ENCODE measurements at regions not wholly inside any gene's neighbourhood (a gene's known extent, or its start where the extent isn't known, plus 50 kb on each side); places are given as distances from the start of the nearest gene placed in this dataset.

DNA sequence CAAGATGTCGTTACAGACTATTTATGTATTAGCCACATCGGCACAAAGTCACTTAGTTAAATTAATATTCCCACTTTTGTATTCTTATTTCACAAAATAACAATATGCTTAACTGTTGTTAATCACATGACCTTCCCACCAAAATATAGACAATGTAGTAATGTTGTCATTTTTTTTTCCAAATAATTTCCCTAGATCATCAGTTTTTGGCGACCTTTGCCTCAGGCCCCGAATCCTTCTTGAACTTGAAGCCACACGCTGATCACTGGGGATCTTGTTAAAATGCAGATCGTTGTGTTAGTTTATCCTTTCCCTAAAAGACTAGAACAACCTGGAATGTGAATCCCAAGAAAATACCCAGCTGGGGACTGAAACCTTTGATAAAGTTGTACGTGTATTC is 497.6 kb downstream of the SUCLG1 start:
- DNase-seq (ENCODE audit: low spot score) (no peak), ATAC-seq (ENCODE audit: low read depth) (no peak)
- TF ChIP-seq, protein P1, sequence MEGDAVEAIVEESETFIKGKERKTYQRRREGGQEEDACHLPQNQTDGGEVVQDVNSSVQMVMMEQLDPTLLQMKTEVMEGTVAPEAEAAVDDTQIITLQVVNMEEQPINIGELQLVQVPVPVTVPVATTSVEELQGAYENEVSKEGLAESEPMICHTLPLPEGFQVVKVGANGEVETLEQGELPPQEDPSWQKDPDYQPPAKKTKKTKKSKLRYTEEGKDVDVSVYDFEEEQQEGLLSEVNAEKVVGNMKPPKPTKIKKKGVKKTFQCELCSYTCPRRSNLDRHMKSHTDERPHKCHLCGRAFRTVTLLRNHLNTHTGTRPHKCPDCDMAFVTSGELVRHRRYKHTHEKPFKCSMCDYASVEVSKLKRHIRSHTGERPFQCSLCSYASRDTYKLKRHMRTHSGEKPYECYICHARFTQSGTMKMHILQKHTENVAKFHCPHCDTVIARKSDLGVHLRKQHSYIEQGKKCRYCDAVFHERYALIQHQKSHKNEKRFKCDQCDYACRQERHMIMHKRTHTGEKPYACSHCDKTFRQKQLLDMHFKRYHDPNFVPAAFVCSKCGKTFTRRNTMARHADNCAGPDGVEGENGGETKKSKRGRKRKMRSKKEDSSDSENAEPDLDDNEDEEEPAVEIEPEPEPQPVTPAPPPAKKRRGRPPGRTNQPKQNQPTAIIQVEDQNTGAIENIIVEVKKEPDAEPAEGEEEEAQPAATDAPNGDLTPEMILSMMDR (IDR thresholded peaks at IDR 0.05; ENCODE audit: poor library complexity, severe bottlenecking), result no peak
- Histone ChIP-seq H3K9me3 (ENCODE audit: severe bottlenecking) (no peaks in the 10 kb centered on the region), H3K27ac (ENCODE audit: poor library complexity, severe bottlenecking) (no peak overlapping the region), H3K4me1 (ENCODE audit: insufficient read depth, poor library complexity, severe bottlenecking) (no peaks in the 10 kb centered on the region), H3K36me3 (ENCODE audit: low read depth) (no peaks in the 10 kb centered on the region), H3K27me3 (ENCODE audit: insufficient read depth, poor library complexity, severe bottlenecking) (no peaks in the 10 kb centered on the region), H3K4me3 (ENCODE audit: severe bottlenecking) (no peak overlapping the region)

DNA sequence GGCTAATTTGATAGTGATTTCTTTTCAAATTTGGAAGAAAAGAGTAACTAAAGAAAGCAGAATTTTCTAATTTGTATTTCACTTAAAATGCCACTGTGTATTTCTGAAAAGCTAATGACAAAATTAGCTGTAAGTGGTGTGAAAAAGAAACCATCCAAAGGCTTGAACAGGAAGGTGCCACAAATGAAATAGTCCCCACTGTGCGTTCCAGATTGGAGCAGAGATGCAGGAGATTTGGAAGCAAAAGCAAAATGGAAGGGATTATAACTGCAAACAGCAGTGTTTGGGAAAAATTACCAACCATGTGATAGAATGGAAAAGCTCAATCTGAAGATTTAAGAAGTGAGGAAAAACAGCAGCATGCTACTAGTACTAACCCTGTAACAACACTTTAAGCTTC is 498.7 kb downstream of the SUCLG1 start:
- Histone ChIP-seq H3K4me3 (ENCODE audit: severe bottlenecking) (no peak overlapping the region), H3K36me3 (ENCODE audit: low read depth) (no peaks in the 10 kb centered on the region), H3K27me3 (ENCODE audit: insufficient read depth, poor library complexity, severe bottlenecking) (no peaks in the 10 kb centered on the region), H3K27ac (ENCODE audit: poor library complexity, severe bottlenecking) (no peak overlapping the region), H3K9me3 (ENCODE audit: severe bottlenecking) (no peaks in the 10 kb centered on the region), H3K4me1 (ENCODE audit: insufficient read depth, poor library complexity, severe bottlenecking) (no peaks in the 10 kb centered on the region)
- ATAC-seq (ENCODE audit: low read depth) (no peak), DNase-seq (ENCODE audit: low spot score) (no peak)
- TF ChIP-seq, protein P1 (IDR thresholded peaks at IDR 0.05; ENCODE audit: poor library complexity, severe bottlenecking), result no peak

DNA sequence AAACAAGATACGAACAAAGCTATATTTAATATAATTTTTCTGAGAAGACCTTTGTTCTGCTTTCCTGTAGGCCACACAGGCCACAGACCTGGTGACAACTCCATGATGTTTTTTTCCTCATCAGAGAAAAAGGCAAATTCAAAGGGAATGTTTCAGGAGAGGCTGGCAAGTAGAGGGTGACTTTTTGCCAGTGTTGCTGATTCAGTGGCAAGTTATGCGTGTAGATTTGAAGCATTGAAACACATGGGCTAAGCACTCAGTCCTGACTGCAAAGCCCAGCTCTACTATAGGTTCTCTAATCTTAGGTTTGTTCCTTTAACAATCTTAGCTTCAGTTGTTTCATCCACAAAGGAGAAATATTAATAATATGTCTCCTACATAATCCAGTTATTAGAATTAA is 499.8 kb downstream of the SUCLG1 start:
- no peak overlapping the region for H3K4me3 ChIP-seq (ENCODE audit: severe bottlenecking)
- ATAC-seq (ENCODE audit: low read depth) (no peak), DNase-seq (ENCODE audit: low spot score) (no peak)
- no peaks in the 10 kb centered on the region for H3K9me3 ChIP-seq (ENCODE audit: severe bottlenecking)
- H3K27me3 ChIP-seq (ENCODE audit: insufficient read depth, poor library complexity, severe bottlenecking), result no peaks in the 10 kb centered on the region
- no peaks in the 10 kb centered on the region for H3K36me3 ChIP-seq (ENCODE audit: low read depth)
- no peak overlapping the region for H3K27ac ChIP-seq (ENCODE audit: poor library complexity, severe bottlenecking)
- TF ChIP-seq, protein P1 (IDR thresholded peaks at IDR 0.05; ENCODE audit: poor library complexity, severe bottlenecking), result no peak
- no peaks in the 10 kb centered on the region for H3K4me1 ChIP-seq (ENCODE audit: insufficient read depth, poor library complexity, severe bottlenecking)

DNA sequence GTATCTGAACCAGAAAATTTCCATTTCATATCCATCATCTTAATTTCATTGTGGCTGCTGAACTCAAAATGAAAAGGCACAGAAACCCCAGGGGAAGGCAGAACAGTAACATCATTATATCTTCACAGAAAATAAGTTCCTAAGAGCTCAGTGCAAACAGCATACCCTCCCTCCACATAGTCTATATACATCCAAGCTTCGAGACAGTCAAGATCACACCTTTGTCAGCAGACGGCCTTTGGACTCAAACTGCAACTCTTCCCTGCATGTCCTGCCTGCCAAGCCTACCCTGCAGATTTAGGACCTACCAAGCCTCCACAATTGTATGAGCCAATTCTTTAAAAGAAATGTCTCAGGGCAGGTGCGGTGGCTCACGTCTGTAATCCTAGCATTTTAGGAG is 502.1 kb downstream of the SUCLG1 start:
- DNase-seq (ENCODE audit: low spot score), result no peak
- Histone ChIP-seq H3K27ac (ENCODE audit: poor library complexity, severe bottlenecking) (no peak overlapping the region), H3K36me3 (ENCODE audit: low read depth) (no peaks in the 10 kb centered on the region), H3K9me3 (ENCODE audit: severe bottlenecking) (no peaks in the 10 kb centered on the region), H3K27me3 (ENCODE audit: insufficient read depth, poor library complexity, severe bottlenecking) (no peaks in the 10 kb centered on the region), H3K4me1 (ENCODE audit: insufficient read depth, poor library complexity, severe bottlenecking) (no peaks in the 10 kb centered on the region), H3K4me3 (ENCODE audit: severe bottlenecking) (no peak overlapping the region)
- no peak for ATAC-seq (ENCODE audit: low read depth)
- TF ChIP-seq, protein P1 (IDR thresholded peaks at IDR 0.05; ENCODE audit: poor library complexity, severe bottlenecking), result no peak

DNA sequence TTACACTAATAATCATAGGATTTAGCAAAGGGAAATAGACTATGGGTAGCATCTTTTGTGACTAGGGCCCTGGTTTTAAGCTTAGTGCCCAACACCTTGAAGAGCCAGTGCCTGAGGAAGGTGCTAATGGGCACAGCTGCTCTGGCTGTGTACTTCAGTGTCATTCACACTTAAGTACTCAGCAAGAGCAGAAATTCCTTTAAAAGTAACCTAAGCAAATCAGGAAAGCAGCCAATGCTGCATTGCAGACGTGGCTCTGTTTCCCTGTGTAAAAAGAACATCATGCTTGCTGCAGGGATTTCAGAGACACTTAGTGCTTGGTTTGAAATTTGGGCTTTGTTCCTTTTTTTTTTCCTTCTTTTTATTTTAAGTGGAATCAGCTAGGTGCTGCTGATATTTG is 505.4 kb downstream of the SUCLG1 start:
- no peak for ATAC-seq (ENCODE audit: low read depth)
- no peaks in the 10 kb centered on the region for H3K9me3 ChIP-seq (ENCODE audit: severe bottlenecking)
- H3K27me3 ChIP-seq (ENCODE audit: insufficient read depth, poor library complexity, severe bottlenecking), result no peaks in the 10 kb centered on the region
- H3K36me3 ChIP-seq (ENCODE audit: low read depth), result no peaks in the 10 kb centered on the region
- TF ChIP-seq, protein P1 (IDR thresholded peaks at IDR 0.05; ENCODE audit: poor library complexity, severe bottlenecking), result no peak
- H3K27ac ChIP-seq (ENCODE audit: poor library complexity, severe bottlenecking), result no peak overlapping the region
- no peak for DNase-seq (ENCODE audit: low spot score)
- no peak overlapping the region for H3K4me3 ChIP-seq (ENCODE audit: severe bottlenecking)
- H3K4me1 ChIP-seq (ENCODE audit: insufficient read depth, poor library complexity, severe bottlenecking), result no peaks in the 10 kb centered on the region

Measured in RWPE2 (cell line).